ENCODE measurements at regions not wholly inside any gene's neighbourhood (a gene's known extent, or its start where the extent isn't known, plus 50 kb on each side); places are given as distances from the start of the nearest gene placed in this dataset.

- no peak overlapping the region for H3K4me3 Mint-ChIP-seq
- ChIA-PET POLR2A (no interaction called here), CTCF (no interaction called here)
- H3K27ac Mint-ChIP-seq, result no peak overlapping the region
- H3K9me3 Mint-ChIP-seq, result peaks cover 30% of the 10 kb centered on the region
- H3K4me1 Mint-ChIP-seq, result peaks cover 3% of the 10 kb centered on the region
- H3K27me3 Mint-ChIP-seq (ENCODE audit: low read depth), result no peaks in the 10 kb centered on the region
- peaks cover 26% of the 10 kb centered on the region for H3K36me3 Mint-ChIP-seq
- ATAC-seq (no peak), DNase-seq (ENCODE audit: low spot score) (no peak)
- TF ChIP-seq FOXJ3 (CRISPR knock-in tag; IDR thresholded peaks at IDR 0.05; ENCODE audit: borderline replicate concordance), result no peak
- TF ChIP-seq PRRX2 (CRISPR knock-in tag; IDR thresholded peaks at IDR 0.05), result no peak
- TF ChIP-seq CREB1 (CRISPR knock-in tag; IDR thresholded peaks at IDR 0.05), result no peak
- TF ChIP-seq FOXK1 (CRISPR knock-in tag; IDR thresholded peaks at IDR 0.05), result no peak
- TF ChIP-seq, protein P1, sequence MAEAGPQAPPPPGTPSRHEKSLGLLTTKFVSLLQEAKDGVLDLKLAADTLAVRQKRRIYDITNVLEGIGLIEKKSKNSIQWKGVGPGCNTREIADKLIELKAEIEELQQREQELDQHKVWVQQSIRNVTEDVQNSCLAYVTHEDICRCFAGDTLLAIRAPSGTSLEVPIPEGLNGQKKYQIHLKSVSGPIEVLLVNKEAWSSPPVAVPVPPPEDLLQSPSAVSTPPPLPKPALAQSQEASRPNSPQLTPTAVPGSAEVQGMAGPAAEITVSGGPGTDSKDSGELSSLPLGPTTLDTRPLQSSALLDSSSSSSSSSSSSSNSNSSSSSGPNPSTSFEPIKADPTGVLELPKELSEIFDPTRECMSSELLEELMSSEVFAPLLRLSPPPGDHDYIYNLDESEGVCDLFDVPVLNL (CRISPR knock-in tag; IDR thresholded peaks at IDR 0.05; ENCODE audit: borderline replicate concordance, low read depth), result no peak
- TF ChIP-seq IRF2 (CRISPR knock-in tag; IDR thresholded peaks at IDR 0.05; ENCODE audit: borderline replicate concordance, low read depth), result no peak
These were observed 232.3 kb upstream of the MEIS1 start for GRCh38 chr2:66202586-66202985.

- Mint-ChIP-seq H3K27me3 (ENCODE audit: low read depth) (no peaks in the 10 kb centered on the region), H3K27ac (no peak overlapping the region), H3K36me3 (peaks cover 22% of the 10 kb centered on the region), H3K4me1 (peaks cover 3% of the 10 kb centered on the region), H3K9me3 (peaks cover 31% of the 10 kb centered on the region), H3K4me3 (no peak overlapping the region)
- no peak for TF ChIP-seq GABPB1 (CRISPR knock-in tag; IDR thresholded peaks at IDR 0.05)
- TF ChIP-seq ZNF281 (CRISPR knock-in tag; IDR thresholded peaks at IDR 0.05), result no peak
- TF ChIP-seq, protein P2, sequence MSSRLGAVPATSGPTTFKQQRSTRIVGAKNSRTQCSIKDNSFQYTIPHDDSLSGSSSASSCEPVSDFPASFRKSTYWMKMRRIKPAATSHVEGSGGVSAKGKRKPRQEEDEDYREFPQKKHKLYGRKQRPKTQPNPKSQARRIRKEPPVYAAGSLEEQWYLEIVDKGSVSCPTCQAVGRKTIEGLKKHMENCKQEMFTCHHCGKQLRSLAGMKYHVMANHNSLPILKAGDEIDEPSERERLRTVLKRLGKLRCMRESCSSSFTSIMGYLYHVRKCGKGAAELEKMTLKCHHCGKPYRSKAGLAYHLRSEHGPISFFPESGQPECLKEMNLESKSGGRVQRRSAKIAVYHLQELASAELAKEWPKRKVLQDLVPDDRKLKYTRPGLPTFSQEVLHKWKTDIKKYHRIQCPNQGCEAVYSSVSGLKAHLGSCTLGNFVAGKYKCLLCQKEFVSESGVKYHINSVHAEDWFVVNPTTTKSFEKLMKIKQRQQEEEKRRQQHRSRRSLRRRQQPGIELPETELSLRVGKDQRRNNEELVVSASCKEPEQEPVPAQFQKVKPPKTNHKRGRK (CRISPR knock-in tag; IDR thresholded peaks at IDR 0.05; ENCODE audit: borderline replicate concordance), result no peak
- no peak for TF ChIP-seq ZSCAN18 (CRISPR knock-in tag; IDR thresholded peaks at IDR 0.05)
- TF ChIP-seq, protein P3, sequence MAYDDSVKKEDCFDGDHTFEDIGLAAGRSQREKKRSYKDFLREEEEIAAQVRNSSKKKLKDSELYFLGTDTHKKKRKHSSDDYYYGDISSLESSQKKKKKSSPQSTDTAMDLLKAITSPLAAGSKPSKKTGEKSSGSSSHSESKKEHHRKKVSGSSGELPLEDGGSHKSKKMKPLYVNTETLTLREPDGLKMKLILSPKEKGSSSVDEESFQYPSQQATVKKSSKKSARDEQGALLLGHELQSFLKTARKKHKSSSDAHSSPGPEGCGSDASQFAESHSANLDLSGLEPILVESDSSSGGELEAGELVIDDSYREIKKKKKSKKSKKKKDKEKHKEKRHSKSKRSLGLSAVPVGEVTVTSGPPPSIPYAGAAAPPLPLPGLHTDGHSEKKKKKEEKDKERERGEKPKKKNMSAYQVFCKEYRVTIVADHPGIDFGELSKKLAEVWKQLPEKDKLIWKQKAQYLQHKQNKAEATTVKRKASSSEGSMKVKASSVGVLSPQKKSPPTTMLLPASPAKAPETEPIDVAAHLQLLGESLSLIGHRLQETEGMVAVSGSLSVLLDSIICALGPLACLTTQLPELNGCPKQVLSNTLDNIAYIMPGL (CRISPR knock-in tag; IDR thresholded peaks at IDR 0.05), result no peak
- no peak for TF ChIP-seq E2F1 (CRISPR knock-in tag; IDR thresholded peaks at IDR 0.05)
- no peak for TF ChIP-seq SMAD3 (CRISPR knock-in tag; IDR thresholded peaks at IDR 0.05; ENCODE audit: borderline replicate concordance)
- no peak for TF ChIP-seq ZNF138 (CRISPR knock-in tag; conservative IDR thresholded peaks at IDR 0.05)
- TF ChIP-seq ATF2 (CRISPR knock-in tag; IDR thresholded peaks at IDR 0.05; ENCODE audit: borderline replicate concordance, low read depth), result no peak
- no peak for TF ChIP-seq SP1 (CRISPR knock-in tag; conservative IDR thresholded peaks at IDR 0.05)
- DNase-seq (ENCODE audit: low spot score), result no peak
- ChIA-PET CTCF (no interaction called here), POLR2A (interaction anchor here (0.6 kb wide), 1 partner anchor 72 kb away, joined by 5 read pairs; no protein-coding TSS in a partner anchor)
- ATAC-seq, result peak; percentile 36; the same call in 1 of the 2 replicates
These were observed 233.7 kb upstream of the MEIS1 start for GRCh38 chr2:66201242-66201641.

Data from WTC11 (cell line).